ENCODE measurements at regions not wholly inside any gene's neighbourhood (a gene's known extent, or its start where the extent isn't known, plus 50 kb on each side); places are given as distances from the start of the nearest gene placed in this dataset.

GRCh38 chr7:24200407-24200966 is 83.5 kb upstream of the NPY start:
- no peak for DNase-seq (ENCODE audit: low read depth)

DNA sequence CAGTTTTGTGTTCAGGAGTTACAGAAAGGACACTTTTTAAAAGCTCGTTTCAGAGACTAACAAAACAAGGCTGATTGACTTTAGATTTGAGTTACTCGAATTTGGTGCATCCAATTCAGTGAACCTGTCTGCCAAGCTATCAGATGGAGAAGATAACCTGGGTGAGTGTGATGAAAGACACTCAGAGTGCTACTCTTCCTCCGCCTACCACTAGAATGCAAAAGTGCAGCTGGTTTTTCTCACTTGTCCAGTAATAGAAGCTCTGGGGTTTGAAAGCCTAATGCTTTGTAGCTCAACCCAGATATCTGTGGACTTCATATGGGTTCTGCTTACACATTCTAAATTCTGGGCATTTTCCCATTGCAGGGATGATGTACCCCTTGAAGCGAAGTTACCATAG is 82.8 kb upstream of the NPY start:
- no peak for DNase-seq (ENCODE audit: low read depth)

GRCh38 chr7:24212073-24212472 is 71.9 kb upstream of the NPY start:
- no peak for DNase-seq (ENCODE audit: low read depth)

GRCh38 chr7:24213311-24213710 is 70.7 kb upstream of the NPY start:
- no peak for DNase-seq (ENCODE audit: low read depth)

GRCh38 chr7:24214670-24215069 is 69.3 kb upstream of the NPY start:
- DNase-seq (ENCODE audit: low read depth) = no peak

DNA sequence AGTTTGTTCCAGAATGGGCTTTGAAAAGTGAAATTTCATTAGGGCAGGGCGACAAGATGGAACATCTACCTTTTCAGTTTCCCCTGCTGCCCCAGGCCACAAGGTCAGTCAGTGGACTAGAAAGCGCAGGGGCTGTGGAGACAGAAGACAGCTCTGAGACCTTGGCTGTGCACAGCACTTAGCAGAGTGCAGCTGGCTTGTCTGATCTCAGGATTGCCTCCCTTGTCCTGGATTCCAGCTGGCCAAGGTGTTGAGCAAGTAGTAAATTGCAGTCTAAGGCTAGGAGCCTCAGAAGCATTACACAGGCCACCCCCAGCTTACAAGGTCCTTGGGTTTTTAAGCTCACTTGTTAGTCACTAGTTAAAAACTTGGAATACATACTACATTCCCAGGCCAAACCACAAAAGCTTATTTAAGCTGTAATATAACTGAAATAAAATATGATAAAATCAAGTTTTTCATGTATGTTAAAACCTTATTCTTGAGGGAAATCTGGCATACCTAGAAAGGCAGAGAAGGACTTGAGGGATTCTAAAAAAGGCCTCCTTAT is 67.3 kb upstream of the NPY start:
- DNase-seq (ENCODE audit: low read depth) = no peak

GRCh38 chr7:24221500-24221899 is 62.5 kb upstream of the NPY start:
- no peak for DNase-seq (ENCODE audit: low read depth)

GRCh38 chr7:24227068-24227467 is 56.9 kb upstream of the NPY start:
- DNase-seq (ENCODE audit: low read depth) = no peak

DNA sequence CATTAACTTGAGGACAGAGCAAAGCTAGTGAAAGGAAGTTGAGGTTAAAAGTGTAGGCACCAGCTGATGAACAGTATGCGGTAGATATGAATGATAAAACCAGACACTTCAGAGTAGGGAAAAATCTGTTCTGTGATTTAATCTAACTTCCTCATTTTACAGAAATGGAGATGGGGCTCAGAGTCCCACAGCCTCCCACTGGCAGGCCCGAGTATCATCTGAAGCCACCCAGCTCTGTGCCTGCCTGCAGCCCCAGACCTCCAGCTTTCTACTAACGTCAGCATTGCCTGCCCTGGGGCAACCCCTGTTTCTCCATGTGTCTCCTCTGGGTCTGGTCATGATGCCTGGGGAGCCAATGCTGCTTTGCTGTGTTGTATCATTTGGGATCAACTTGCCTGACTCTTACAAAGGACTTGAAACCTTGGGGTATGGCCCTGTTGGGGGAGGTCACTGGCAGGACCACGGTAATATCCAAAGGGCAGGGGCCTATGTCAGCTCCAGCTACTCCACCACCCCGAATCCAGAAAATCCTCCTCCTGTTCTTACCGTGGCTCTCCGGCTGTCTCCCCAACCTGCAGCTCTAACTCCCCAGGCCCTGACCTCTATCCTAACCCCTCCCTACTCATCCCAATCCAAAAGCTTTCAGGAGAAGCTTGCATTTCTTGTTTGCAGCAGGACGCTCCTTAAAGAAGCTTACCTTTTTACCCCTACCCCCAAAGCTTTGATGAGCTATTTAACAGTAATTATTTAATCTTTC is 56.2 kb upstream of the NPY start:
- no peak for DNase-seq (ENCODE audit: low read depth)

DNA sequence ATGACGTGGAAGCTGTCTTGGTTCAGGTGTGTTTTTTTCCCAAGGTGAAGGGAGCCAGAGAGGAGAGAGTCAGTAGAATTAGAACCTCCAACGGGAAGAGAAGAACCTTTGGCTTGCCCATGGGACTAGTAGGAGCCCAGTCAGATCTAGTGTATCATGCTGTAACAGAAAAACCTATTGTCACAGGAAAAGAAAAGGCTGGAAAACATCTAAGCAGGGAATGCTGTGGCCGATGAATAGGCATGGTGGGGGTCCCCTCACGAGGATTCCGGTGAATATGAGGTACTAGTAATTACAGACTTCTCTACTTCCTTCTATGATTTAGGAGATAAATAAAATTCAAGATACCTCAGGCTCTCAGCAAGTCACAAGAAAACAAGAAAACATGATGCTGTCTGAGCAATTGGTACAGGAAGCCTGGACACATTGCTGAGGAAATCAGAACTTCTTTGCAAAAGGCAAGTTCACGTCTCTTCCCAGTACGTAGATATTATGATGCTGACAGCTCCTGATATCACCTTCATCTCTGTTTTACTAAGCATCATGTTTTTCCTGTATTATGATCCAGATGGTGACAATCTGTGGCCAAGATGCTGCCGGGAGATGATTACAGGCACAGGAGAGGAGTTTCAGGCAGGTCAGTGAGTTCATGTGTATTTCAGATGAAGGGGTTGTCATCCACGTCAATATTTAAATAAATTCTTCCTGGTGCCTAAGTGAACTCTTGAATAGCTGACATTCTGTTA is 54.3 kb upstream of the NPY start:
- no peak for DNase-seq (ENCODE audit: low read depth)

DNA sequence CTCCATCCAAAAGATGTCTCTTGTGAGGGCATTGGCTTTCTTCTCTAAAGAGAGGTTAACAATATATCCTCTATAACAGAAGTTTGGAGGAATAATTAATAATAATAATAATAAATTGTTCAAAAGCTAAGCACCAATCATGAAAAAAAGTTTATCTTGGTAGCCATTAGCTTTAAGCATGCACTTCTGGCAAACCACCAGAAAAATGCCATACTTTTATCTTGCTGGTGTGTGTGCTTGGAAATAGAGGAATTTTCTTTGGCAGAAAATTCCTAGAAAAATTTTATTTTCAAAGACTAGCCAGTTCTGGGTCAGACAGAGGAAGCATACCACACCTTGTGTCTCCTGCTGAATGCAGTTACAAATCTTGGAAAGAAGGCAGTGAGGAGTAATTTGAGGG is 52.5 kb upstream of the NPY start:
- no peak for DNase-seq (ENCODE audit: low read depth)

DNA sequence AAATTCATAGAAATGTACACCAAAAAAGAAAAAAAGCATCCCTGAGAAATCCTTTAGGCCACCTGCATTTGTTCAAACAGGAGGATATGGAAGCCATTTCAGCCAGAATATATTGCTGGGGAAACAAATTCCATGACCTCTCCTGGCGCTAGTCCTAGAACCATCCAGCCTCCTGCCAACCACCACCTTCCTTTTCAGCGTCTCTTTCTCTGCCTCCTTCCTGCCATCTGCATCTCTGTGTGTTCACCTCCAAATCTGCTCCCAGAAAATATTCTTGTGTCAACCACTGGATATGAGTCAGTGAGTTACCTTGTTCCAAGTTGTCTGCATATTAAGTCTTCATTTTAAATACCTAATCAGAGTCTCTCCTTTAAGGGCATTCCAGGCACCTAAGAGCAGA is 50.6 kb upstream of the NPY start:
- no peak for DNase-seq (ENCODE audit: low read depth)

All from GM04504 (cell line).